NB4 (cell line): ENCODE measurements at regions not wholly inside any gene's neighbourhood (a gene's known extent, or its start where the extent isn't known, plus 50 kb on each side); places are given as distances from the start of the nearest gene placed in this dataset.

Experiments
- POLR2A ChIP-seq: IDR thresholded peaks from 2 replicates; pipeline ENCODE4 v1.6.1; 2011; ENCODE audit warnings: mild to moderate bottlenecking; ENCODE audit not compliant: insufficient read length; ENCODE audit errors: extremely low read depth
- TF ChIP-seq, protein P1 (sequence below): IDR thresholded peaks from one replicate; pipeline ENCODE4 v1.5.1; 2012; ENCODE audit warnings: low read depth, low read length

DNA sequence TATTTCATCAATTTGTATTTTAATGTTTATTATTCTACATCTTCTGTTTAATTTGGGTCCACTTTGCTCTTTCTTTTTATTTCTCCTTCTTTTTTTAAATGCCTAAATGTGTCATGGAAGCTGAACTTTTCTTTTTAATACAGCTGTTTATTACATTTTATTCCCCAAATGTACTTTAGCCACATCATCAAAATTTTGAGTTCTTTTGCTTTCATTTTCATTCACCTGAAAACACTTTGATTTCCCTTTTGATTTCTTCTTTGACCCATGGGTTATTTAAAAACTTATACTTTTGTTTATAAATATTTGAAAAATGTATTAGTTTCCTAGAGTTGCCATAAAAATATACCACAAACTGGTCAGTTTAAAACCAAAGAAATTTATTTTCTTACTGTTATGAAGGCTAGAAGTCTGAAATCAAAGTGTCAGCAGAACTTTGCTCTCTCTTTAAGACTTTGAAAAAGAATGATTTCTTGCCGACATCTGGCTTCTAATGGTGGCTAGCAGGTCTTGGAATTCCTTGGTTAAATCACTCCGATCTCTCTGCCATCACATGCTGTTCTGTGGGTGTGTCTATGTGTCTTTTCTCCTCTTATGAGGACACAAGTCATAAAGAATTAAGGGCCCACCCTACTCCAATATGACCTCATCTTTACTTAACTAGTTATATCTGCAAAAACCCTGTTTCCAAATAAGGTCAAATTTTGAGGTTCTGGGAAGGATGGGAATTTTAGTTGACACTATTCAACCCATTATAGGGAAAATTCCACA, 225.5 kb downstream of the ANKRD7 start:
- no peak for TF ChIP-seq POLR2A
- TF ChIP-seq, protein P1, sequence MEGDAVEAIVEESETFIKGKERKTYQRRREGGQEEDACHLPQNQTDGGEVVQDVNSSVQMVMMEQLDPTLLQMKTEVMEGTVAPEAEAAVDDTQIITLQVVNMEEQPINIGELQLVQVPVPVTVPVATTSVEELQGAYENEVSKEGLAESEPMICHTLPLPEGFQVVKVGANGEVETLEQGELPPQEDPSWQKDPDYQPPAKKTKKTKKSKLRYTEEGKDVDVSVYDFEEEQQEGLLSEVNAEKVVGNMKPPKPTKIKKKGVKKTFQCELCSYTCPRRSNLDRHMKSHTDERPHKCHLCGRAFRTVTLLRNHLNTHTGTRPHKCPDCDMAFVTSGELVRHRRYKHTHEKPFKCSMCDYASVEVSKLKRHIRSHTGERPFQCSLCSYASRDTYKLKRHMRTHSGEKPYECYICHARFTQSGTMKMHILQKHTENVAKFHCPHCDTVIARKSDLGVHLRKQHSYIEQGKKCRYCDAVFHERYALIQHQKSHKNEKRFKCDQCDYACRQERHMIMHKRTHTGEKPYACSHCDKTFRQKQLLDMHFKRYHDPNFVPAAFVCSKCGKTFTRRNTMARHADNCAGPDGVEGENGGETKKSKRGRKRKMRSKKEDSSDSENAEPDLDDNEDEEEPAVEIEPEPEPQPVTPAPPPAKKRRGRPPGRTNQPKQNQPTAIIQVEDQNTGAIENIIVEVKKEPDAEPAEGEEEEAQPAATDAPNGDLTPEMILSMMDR, result no peak
